Chondrocyte (in vitro differentiated cells): ENCODE measurements at regions not wholly inside any gene's neighbourhood (a gene's known extent, or its start where the extent isn't known, plus 50 kb on each side); places are given as distances from the start of the nearest gene placed in this dataset.

ENCODE experiments used
- DNase-seq: peaks from one replicate; pipeline ENCODE4 v3.0.0; 2021; ENCODE audit warnings: mixed read lengths, low spot score
- H3K27ac Mint-ChIP-seq: one replicate; pipeline ENCODE4 v1.8.0; 2021; ENCODE audit warnings: mild to moderate bottlenecking, moderate library complexity, mixed read lengths; ENCODE audit not compliant: unreplicated experiment
- H3K27me3 Mint-ChIP-seq: 2 replicates; pipeline ENCODE4 v1.8.0; 2021; ENCODE audit warnings: low read depth, mixed read lengths
- H3K36me3 Mint-ChIP-seq: 2 replicates; pipeline ENCODE4 v1.8.0; 2021; ENCODE audit warnings: low read depth, mixed read lengths
- H3K4me1 Mint-ChIP-seq: 2 replicates; pipeline ENCODE4 v1.8.0; 2021; ENCODE audit warnings: low read depth, mild to moderate bottlenecking, mixed read lengths
- H3K4me3 Mint-ChIP-seq: one replicate; pipeline ENCODE4 v1.8.0; 2021; ENCODE audit warnings: mild to moderate bottlenecking, moderate library complexity, mixed read lengths; ENCODE audit not compliant: unreplicated experiment
- H3K9me3 Mint-ChIP-seq: 2 replicates; pipeline ENCODE4 v1.8.0; 2021; ENCODE audit warnings: low read depth, mixed read lengths
- CTCF ChIP-seq: fragments of 200-600 bp; sonication (generic); IDR thresholded peaks from 2 replicates; pipeline ENCODE4 v1.5.0; 2021; ENCODE audit warnings: antibody characterized with exemption, mild to moderate bottlenecking, moderate library complexity

- H3K27me3 Mint-ChIP-seq: no peaks in the 10 kb centered on the region
- peak overlapping the region; percentile 68 for H3K27ac Mint-ChIP-seq
- peaks cover 2% of the 10 kb centered on the region for H3K36me3 Mint-ChIP-seq
- no peak for DNase-seq
- H3K4me1 Mint-ChIP-seq: peaks cover 31% of the 10 kb centered on the region
- no peak overlapping the region for H3K4me3 Mint-ChIP-seq
- H3K9me3 Mint-ChIP-seq: peaks cover 8% of the 10 kb centered on the region
- no peak for TF ChIP-seq CTCF
These were observed 726.5 kb upstream of the ADAMTS5 start for GRCh38 chr21:27693376-27693775.

GRCh38 chr21:27691516-27691915 is 724.6 kb upstream of the ADAMTS5 start:
- Mint-ChIP-seq H3K27me3 (no peaks in the 10 kb centered on the region), H3K36me3 (peaks cover 5% of the 10 kb centered on the region), H3K4me3 (no peak overlapping the region), H3K4me1 (peaks cover 31% of the 10 kb centered on the region), H3K27ac (no peak overlapping the region), H3K9me3 (peaks cover 14% of the 10 kb centered on the region)
- no peak for TF ChIP-seq CTCF
- DNase-seq: no peak

GRCh38 chr21:27691006-27691405 is 724.1 kb upstream of the ADAMTS5 start:
- H3K27me3 Mint-ChIP-seq: no peaks in the 10 kb centered on the region
- no peak overlapping the region for H3K4me3 Mint-ChIP-seq
- no peak for TF ChIP-seq CTCF
- H3K36me3 Mint-ChIP-seq: peaks cover 5% of the 10 kb centered on the region
- peaks cover 16% of the 10 kb centered on the region for H3K9me3 Mint-ChIP-seq
- peaks cover 31% of the 10 kb centered on the region for H3K4me1 Mint-ChIP-seq
- no peak for DNase-seq
- H3K27ac Mint-ChIP-seq: no peak overlapping the region

- TF ChIP-seq CTCF: no peak
- no peak for DNase-seq
- peaks cover 6% of the 10 kb centered on the region for H3K36me3 Mint-ChIP-seq
- no peak overlapping the region for H3K4me3 Mint-ChIP-seq
- peaks cover 30% of the 10 kb centered on the region for H3K4me1 Mint-ChIP-seq
- H3K9me3 Mint-ChIP-seq: peaks cover 16% of the 10 kb centered on the region
- no peak overlapping the region for H3K27ac Mint-ChIP-seq
- no peaks in the 10 kb centered on the region for H3K27me3 Mint-ChIP-seq
These were observed 723.5 kb upstream of the ADAMTS5 start for GRCh38 chr21:27690426-27690825.

- no peak for DNase-seq
- no peaks in the 10 kb centered on the region for H3K27me3 Mint-ChIP-seq
- no peak for TF ChIP-seq CTCF
- peaks cover 20% of the 10 kb centered on the region for H3K4me1 Mint-ChIP-seq
- no peak overlapping the region for H3K4me3 Mint-ChIP-seq
- H3K27ac Mint-ChIP-seq: no peak overlapping the region
- peaks cover 6% of the 10 kb centered on the region for H3K36me3 Mint-ChIP-seq
- H3K9me3 Mint-ChIP-seq: peaks cover 16% of the 10 kb centered on the region
These were observed 721.9 kb upstream of the ADAMTS5 start for GRCh38 chr21:27688773-27689172.
